ENCODE measurements at regions not wholly inside any gene's neighbourhood (a gene's known extent, or its start where the extent isn't known, plus 50 kb on each side); places are given as distances from the start of the nearest gene placed in this dataset.
"Not testable (repeated sequence)": the region's sequence is repeated elsewhere in the genome, so short reads cannot be mapped to it uniquely, and the experiment has no call there.

- peak; percentile 96 for DNase-seq
These were observed 194.2 kb downstream of the INHBB start for GRCh38 chr2:120539937-120540718.

GRCh38 chr2:120540719-120541552, 194.7 kb upstream of the GLI2 start:
- no peak for DNase-seq

DNA sequence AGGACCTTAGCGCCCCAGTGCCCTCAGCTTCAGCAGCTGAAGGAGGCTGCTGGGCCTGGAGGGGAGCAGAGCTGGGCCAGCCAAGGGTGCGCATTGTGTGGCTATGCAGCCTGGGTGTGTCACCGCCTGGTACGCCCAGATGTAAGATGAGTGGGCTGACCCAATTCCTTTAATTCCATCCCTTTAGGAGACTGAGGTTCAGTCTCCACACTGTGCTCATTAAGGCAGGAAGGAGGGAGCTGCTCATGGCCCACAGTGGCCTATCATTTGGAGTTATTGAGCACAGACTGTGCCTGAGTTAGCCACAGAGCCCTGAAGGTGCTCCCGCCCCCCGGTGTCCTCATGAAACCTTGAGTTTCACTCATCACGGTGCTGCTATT, 194.1 kb upstream of the GLI2 start:
- no peak for DNase-seq

- DNase-seq, result no peak
These were observed 193.5 kb upstream of the GLI2 start for GRCh38 chr2:120541972-120542670.

- DNase-seq, result no peak
These were observed 192.6 kb upstream of the GLI2 start for GRCh38 chr2:120542911-120543527.

GRCh38 chr2:120543899-120544298, 191.8 kb upstream of the GLI2 start:
- DNase-seq, result no peak

DNA sequence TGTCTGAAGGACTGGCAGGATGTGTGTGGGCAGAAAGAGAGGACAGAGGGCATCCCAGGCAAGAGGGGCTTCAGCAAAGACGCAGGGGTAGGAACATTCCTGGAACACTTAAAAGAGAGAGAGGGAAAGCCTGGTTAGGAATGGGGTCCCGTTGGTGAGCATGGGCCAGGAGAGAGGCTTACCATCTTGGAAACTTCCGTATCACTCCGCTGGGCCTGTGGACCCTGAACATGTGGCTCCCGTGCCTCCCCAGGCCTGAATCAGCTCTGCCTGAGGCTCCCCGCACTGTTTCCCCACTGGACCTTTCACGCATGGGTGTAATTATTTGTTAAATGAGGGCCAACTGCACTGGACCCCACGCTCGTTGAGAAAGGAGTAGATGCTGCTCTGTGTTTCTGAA, 191.1 kb upstream of the GLI2 start:
- DNase-seq, result no peak

DNA sequence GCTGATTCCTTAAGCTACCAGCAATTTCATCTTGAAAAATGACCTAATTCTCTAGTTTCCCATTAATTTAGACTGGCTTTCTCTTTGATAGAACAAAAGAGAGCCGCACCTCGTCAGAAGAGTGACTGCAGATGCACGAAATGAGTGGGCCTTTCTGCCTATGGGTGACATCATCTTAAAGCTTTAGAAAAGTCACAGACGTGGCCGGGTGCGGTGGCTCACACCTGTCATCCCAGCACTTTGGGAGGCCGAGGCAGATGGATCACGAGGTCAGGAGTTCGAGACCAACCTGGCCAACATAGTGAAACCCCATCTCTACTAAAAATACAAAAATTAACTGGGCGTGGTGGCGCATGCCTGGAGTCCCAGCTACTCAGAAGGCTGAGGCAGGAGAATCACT, 190.7 kb upstream of the GLI2 start:
- DNase-seq, result not testable (repeated sequence)

DNA sequence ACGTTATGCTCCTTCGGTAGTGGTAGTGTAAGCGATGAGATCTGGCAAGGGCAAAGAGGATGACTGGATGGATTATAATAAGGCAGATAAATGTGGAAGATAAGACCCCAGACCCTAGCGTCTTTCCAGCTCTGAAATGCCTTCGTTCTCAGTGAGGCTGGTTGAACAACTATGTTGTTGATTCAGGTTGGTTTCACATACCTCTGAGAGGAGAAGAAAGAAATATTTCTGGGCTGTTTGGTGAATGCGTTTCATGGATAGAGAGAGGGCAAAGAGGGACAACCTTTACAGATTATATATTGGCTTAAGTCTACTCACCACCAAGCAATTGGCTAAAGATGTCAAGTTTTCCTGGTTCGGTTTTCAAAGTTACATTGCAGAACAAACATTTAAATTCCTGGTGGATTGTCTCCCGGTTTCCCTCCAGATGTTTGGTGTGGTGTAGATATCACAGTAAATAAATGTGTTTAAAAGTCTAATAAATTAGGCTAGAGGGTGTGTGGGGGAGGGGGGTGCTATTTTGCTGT, 190.1 kb upstream of the GLI2 start:
- peak; percentile 31 for DNase-seq

DNA sequence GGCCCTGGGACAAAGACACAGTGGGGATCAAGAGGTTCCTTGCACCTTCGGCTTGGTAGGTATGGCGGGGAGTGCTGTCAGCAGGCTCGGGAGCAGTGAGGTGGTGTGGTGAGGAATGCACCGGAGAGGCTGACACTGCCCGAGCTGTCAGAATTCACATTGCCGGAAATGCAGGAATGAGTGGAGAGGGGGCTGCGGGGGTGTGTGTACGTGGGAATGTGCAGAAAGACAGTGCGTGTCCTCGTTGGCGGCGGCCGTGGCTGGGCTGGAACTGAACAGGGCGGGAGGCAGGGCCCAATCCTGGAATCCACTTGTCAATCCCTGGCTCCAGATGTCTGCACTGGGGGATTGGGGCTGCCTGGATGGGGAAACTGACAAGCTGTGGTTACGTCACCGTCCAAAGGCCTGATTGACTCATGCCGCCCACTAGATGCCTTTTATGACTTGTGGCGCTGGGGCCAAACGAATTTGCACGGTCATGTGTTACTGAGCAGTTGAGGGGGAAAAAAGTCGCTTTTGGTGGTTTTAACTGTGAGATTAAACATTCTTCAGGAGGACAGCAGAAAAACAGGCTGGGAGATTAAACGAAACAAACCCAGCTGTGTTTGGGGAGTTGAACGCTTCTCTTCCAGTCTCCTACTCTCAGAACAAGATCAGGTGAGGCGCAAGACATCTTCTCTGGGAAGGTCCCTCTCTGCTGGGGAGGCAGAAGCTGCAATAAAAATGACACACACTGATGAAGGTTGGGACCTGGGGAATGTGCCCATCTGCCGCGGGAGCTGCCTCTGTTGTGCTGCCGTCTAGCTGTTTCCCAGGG, 189.4 kb upstream of the GLI2 start:
- peak; percentile 97 for DNase-seq

DNA sequence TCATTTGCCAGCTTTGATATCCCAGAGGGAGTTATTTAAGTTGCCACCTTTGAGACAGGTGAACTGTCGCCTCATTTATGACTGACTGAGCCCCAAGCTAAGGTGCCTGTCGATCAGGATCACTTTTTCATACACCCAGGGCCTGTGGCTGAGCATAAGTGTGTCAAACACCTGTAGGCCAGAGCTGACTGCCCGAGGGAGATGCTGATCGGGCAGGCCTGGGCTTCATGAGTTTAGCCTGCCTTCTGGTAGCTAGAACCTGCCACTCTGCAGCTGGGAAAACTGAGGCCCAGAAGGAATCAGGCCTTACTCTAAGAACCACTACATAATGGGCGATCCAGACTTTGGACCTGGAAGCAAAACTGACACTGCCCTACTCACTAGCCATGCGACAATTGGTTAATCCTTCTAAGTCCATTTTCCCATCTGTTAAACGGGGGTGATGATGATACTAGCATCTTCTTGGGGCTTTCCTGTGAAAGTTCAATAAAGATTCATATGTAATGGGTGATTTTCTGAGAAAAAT, 188.7 kb upstream of the GLI2 start:
- DNase-seq, result no peak

- no peak for DNase-seq
These were observed 188.0 kb upstream of the GLI2 start for GRCh38 chr2:120547662-120548061.

GRCh38 chr2:120548627-120549608, 186.8 kb upstream of the GLI2 start:
- no peak for DNase-seq

GRCh38 chr2:120549841-120550240, 185.8 kb upstream of the GLI2 start:
- DNase-seq, result no peak

DNA sequence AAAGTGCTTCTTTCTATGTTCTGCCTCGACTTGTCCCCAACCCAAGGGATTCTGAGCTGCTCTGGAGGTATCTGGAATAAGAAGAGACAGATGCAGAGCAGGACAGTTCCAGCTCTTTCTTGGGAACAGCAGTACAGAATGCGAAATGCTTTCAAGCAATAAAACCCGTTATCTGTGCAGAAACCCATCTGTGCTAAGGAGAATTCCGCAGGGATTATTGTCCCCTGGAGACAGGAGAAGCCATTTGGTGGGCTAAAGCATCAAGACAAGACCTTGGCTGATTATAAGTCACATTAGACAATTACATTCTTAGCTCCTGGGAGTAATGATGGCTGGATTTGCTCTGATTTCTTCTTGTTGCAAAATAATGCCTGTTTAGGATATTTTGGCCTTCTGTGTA, 185.4 kb upstream of the GLI2 start:
- DNase-seq, result no peak

DNA sequence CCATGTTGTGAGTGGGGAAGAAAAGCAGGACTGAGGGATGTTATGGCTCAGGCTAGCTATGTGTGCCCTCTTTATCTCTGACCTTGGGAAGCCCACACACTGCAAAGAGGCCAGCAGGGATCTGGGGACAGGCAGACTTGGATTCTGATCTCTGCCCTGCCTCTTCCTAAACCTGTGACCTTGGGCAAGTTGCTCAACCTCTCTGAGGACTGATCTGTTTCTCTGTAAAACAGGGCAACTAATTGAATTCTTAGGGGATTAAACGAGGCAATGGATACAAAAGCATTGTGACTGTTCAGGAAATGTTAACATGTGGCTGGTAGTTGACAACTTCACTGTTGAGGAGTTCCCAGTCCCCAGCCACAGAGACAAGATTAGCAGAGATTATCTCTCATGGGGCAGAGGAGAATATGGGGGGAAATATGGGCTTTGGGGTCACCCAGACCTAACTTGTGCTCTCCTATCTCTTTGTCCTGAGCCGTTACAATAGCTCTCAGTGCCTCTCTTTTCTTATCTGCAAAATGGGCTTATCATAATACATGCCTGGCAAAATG, 184.7 kb upstream of the GLI2 start:
- no peak for DNase-seq

- DNase-seq, result no peak
These were observed 184.1 kb upstream of the GLI2 start for GRCh38 chr2:120551522-120551921.

GRCh38 chr2:120552079-120552478, 183.6 kb upstream of the GLI2 start:
- no peak for DNase-seq

DNA sequence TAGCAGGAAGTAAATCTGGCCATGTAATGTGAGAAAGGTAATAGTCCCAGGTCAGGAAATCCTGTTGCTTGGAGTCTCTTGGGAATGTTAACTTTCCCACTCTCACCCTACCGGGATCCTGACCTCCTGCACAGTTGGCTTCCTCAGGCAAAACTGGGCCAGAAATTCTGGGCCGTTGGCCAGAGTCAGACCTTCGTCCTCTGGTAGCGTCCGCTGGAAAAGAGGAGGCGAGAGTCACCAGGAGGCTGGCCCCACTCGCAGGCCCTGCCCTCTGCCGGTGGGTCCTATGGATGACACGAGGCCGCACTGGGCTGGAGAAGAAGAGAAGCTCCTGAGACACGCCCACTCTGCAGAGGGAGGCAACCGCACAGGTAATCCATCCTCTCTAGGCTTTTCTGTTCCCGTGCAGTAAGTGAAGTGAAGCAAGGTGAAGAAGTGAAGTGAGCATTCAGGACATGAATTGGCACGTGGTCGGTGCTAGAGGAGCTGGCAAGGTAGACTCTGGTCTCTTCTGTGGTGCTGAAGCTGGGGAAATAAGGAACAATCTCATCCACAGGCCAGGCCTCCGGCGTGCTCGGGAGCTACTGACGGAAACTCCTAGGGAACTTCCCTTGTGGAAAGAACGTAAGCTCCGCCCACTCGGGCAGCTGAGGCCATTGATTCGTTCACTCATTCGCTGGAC, 182.7 kb upstream of the GLI2 start:
- peak; percentile 47 for DNase-seq

GRCh38 chr2:120554625-120555032, 181.0 kb upstream of the GLI2 start:
- no peak for DNase-seq
